Activated CD4-positive, alpha-beta T cell treated with anti-CD3 and anti-CD28 coated beads for 36 hours (primary cell): ENCODE measurements at regions not wholly inside any gene's neighbourhood (a gene's known extent, or its start where the extent isn't known, plus 50 kb on each side); places are given as distances from the start of the nearest gene placed in this dataset.

Experiments
- ATAC-seq: fragments of 200-7000 bp; cut with Tn5 transposase; one replicate; pipeline ENCODE4 v1.10.0; 2021; ENCODE audit warnings: mild to moderate bottlenecking, moderate library complexity
- CTCF ChIA-PET: fragments of 350-600 bp; sonication (Branson Sonifier 250); formaldehyde crosslinking; loops from one replicate; lab custom pipeline; 2021; ENCODE audit warnings: antibody characterized with exemption; lab: Charles Lee
- POLR2A ChIA-PET: fragments of 350-600 bp; sonication (Branson Sonifier 250); formaldehyde crosslinking; loops from one replicate; lab custom pipeline; 2021; ENCODE audit warnings: antibody characterized with exemption, inconsistent platforms; lab: Charles Lee
- DNase-seq: peaks from one replicate; pipeline ENCODE4 v3.0.0-alpha.2; 2020
- H3K27ac Mint-ChIP-seq: one replicate; pipeline ENCODE4 v1.8.0; 2021; ENCODE audit warnings: mixed read lengths
- H3K27me3 Mint-ChIP-seq: one replicate; pipeline ENCODE4 v1.8.0; 2021; ENCODE audit warnings: mixed read lengths
- H3K36me3 Mint-ChIP-seq: one replicate; pipeline ENCODE4 v1.8.0; 2021; ENCODE audit warnings: low read depth, mixed read lengths
- H3K4me1 Mint-ChIP-seq: one replicate; pipeline ENCODE4 v1.8.0; 2021; ENCODE audit warnings: mixed read lengths
- H3K4me3 Mint-ChIP-seq: one replicate; pipeline ENCODE4 v1.8.0; 2021; ENCODE audit warnings: mild to moderate bottlenecking, moderate library complexity, mixed read lengths
- H3K9me3 Mint-ChIP-seq: one replicate; pipeline ENCODE4 v1.8.0; 2021; ENCODE audit warnings: low read depth, mixed read lengths
- intact Hi-C, 2 experiments: fragments of 100-400 bp; cut with DNase I in 1 of 2; cut with micrococcal nuclease in 1 of 2; formaldehyde crosslinking; loops; one replicate each; pipeline versions ENCODE4 v1.14.2 to v1.15.1; 2022 to 2024; cut with DNase I, micrococcal nuclease

DNA sequence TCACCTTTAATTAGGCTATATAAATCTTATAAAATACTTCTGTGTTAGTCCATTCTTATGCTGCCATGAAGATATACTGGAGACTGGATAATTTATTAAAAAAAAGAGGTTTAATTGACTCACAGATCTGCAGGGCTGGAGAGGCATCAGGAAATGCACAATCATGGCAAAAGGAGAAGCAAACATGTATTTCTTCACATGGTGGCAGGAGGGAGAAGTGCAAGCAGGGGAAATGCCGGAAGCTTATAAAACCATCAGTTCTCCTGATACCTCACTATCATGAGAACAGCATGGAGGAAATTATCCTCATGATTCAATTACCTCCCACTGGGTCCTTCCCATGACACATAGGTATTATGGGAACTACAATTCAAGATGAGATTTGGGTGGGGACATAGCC is 504.4 kb downstream of the RIT2 start:
- Mint-ChIP-seq H3K27me3 (no peaks in the 10 kb centered on the region), H3K27ac (no peak overlapping the region), H3K9me3 (no peaks in the 10 kb centered on the region), H3K36me3 (no peaks in the 10 kb centered on the region), H3K4me1 (no peaks in the 10 kb centered on the region), H3K4me3 (no peak overlapping the region)
- CTCF ChIA-PET: no interaction called here
- POLR2A ChIA-PET: no interaction called here
- no peak for ATAC-seq
- intact Hi-C loops: no loop called here
- DNase-seq: no peak

- Mint-ChIP-seq H3K9me3 (peaks cover 2% of the 10 kb centered on the region), H3K27me3 (no peaks in the 10 kb centered on the region), H3K27ac (no peak overlapping the region), H3K36me3 (no peaks in the 10 kb centered on the region), H3K4me1 (no peaks in the 10 kb centered on the region), H3K4me3 (no peak overlapping the region)
- DNase-seq: no peak
- ChIA-PET POLR2A (no interaction called here), CTCF (interaction anchor here (0.6 kb wide), 1 partner anchor 45 kb away, joined by 3 read pairs; no protein-coding TSS in a partner anchor)
- intact Hi-C loops: no loop called here
- no peak for ATAC-seq
Observed at GRCh38 chr18:42614619-42615293, 500.7 kb downstream of the RIT2 start.

- peaks cover 2% of the 10 kb centered on the region for H3K9me3 Mint-ChIP-seq
- ChIA-PET CTCF (no interaction called here), POLR2A (no interaction called here)
- no peaks in the 10 kb centered on the region for H3K36me3 Mint-ChIP-seq
- no peak overlapping the region for H3K27ac Mint-ChIP-seq
- no peaks in the 10 kb centered on the region for H3K4me1 Mint-ChIP-seq
- intact Hi-C loops: no loop called here
- no peak overlapping the region for H3K4me3 Mint-ChIP-seq
- ATAC-seq (no peak), DNase-seq (no peak)
- H3K27me3 Mint-ChIP-seq: no peaks in the 10 kb centered on the region
Observed at GRCh38 chr18:42617221-42617620, 498.3 kb downstream of the RIT2 start.

DNA sequence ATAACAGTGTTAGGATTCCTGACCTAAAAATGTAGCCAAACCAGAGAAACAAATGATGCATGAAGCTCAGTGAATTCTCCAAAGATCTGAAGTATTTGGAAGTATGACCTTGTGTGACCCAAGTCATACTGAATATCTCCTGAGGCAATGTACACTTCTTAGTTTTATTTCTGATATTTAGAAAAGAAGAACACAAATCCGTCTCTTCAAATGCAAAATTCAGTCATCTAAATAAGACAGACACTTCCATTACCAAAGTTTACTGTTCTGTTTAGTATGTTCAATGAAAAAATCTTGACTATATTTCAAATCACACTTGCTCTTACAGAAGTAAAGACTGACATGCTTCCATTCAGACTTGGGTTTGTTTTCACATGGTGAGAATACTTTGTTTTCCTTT is 495.7 kb downstream of the RIT2 start:
- Mint-ChIP-seq H3K4me1 (no peaks in the 10 kb centered on the region), H3K27me3 (no peaks in the 10 kb centered on the region), H3K4me3 (no peak overlapping the region), H3K9me3 (peaks cover 2% of the 10 kb centered on the region), H3K27ac (no peak overlapping the region), H3K36me3 (no peaks in the 10 kb centered on the region)
- ATAC-seq (no peak), DNase-seq (no peak)
- intact Hi-C loops: no loop called here
- ChIA-PET CTCF (no interaction called here), POLR2A (no interaction called here)

GRCh38 chr18:42620657-42621056 is 494.8 kb downstream of the RIT2 start:
- POLR2A ChIA-PET: no interaction called here
- Mint-ChIP-seq H3K9me3 (peaks cover 2% of the 10 kb centered on the region), H3K4me3 (no peak overlapping the region), H3K36me3 (no peaks in the 10 kb centered on the region), H3K4me1 (no peaks in the 10 kb centered on the region), H3K27me3 (no peaks in the 10 kb centered on the region), H3K27ac (no peak overlapping the region)
- no peak for DNase-seq
- no peak for ATAC-seq
- intact Hi-C loops: no loop called here
- CTCF ChIA-PET: no interaction called here

DNA sequence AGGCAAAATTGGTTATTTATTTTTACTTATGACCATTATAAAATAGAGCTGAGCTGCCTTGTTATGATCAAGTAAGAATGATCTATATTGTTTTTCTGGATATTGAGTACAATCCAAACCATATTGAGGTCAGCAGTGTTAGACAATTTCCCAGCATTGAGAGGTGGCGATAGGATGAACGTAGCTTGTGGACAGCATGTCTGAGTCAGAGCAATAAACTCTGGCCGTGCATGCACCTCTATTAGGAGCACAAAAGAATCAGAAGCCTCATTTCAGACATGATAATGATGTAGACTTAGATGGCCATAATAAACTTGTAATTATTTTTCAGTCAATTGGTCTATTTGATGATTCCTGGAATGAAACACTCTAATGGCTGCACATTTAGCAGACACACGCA is 491.6 kb downstream of the RIT2 start:
- Mint-ChIP-seq H3K27me3 (no peaks in the 10 kb centered on the region), H3K4me1 (no peaks in the 10 kb centered on the region), H3K4me3 (no peak overlapping the region), H3K9me3 (no peaks in the 10 kb centered on the region), H3K27ac (no peak overlapping the region), H3K36me3 (no peaks in the 10 kb centered on the region)
- no peak for ATAC-seq
- no peak for DNase-seq
- ChIA-PET POLR2A (no interaction called here), CTCF (no interaction called here)
- intact Hi-C loops: no loop called here

DNA sequence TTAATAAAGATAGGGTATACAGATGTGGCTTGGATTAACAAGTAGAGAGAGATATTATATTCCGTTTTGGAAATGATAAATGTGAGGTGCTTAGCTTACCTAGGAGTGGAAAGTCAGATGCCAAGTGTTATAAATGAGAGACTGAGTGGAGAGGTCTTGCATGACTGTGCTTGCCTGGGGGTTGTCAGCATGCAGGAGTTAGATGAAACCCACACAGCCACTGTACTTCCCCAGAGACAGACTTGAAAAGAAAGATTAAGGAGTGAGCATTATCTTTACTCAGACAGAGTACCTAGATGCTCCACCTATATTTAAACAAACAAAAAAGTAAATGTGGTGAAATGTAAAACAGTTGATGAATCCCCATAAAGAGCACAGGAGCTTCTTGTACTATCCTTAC is 482.7 kb downstream of the RIT2 start:
- Mint-ChIP-seq H3K27ac (no peak overlapping the region), H3K4me3 (no peak overlapping the region), H3K36me3 (no peaks in the 10 kb centered on the region), H3K9me3 (peaks cover 2% of the 10 kb centered on the region), H3K27me3 (no peaks in the 10 kb centered on the region), H3K4me1 (no peaks in the 10 kb centered on the region)
- no peak for DNase-seq
- intact Hi-C loops: no loop called here
- ChIA-PET CTCF (no interaction called here), POLR2A (no interaction called here)
- ATAC-seq: no peak

- Mint-ChIP-seq H3K4me3 (no peak overlapping the region), H3K27me3 (no peaks in the 10 kb centered on the region), H3K36me3 (no peaks in the 10 kb centered on the region), H3K27ac (no peak overlapping the region), H3K4me1 (no peaks in the 10 kb centered on the region), H3K9me3 (no peaks in the 10 kb centered on the region)
- DNase-seq: no peak
- ChIA-PET POLR2A (no interaction called here), CTCF (no interaction called here)
- intact Hi-C loops: no loop called here
- ATAC-seq: no peak
Observed at GRCh38 chr18:42635378-42636048, 480.0 kb downstream of the RIT2 start.

DNA sequence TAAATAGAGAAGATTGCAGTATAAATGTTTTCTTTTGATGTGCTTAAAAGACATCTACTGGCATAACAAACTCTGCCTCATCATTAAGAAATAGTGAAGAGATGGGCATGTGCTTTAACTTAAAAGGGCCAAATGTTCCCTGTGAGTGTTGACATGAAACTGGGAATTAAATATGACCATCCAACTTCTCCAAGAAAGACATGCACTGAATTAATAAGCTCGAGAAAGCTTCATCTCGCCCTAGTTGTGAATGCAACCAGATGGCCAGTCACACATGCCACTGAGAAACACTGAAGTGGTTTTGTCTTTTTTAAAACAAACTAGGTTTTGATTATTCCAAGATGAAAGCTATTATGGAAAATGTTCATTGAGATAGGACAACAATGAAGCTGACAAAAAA is 479.2 kb downstream of the RIT2 start:
- Mint-ChIP-seq H3K4me1 (no peaks in the 10 kb centered on the region), H3K36me3 (no peaks in the 10 kb centered on the region), H3K27ac (no peak overlapping the region), H3K4me3 (no peak overlapping the region), H3K9me3 (peaks cover 1% of the 10 kb centered on the region), H3K27me3 (no peaks in the 10 kb centered on the region)
- ChIA-PET CTCF (no interaction called here), POLR2A (interaction anchor here (0.6 kb wide), 1 partner anchor 16 kb away, joined by 3 read pairs; no protein-coding TSS in a partner anchor)
- no peak for DNase-seq
- intact Hi-C loops: no loop called here
- no peak for ATAC-seq

DNA sequence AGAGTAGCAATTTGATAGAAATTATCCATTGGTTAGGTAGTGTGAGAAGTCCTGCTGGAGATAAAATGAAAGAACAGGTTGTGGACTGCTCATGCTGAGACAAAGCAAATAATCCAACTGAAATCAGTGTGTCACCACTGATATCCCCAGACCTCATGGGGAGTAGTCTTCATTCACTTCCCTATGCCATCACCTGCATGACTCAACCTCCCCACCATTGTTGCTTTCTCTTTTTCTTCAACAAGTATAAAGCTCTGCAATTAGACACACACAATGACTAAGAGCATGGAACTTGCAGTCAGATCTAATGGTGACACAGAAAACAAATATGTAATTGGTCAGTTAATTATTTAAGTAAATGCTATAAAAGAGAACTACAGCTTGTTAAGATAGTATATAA is 475.3 kb downstream of the RIT2 start:
- Mint-ChIP-seq H3K36me3 (no peaks in the 10 kb centered on the region), H3K4me1 (no peaks in the 10 kb centered on the region), H3K9me3 (peaks cover 1% of the 10 kb centered on the region), H3K27me3 (no peaks in the 10 kb centered on the region), H3K4me3 (no peak overlapping the region), H3K27ac (no peak overlapping the region)
- POLR2A ChIA-PET: no interaction called here
- DNase-seq (no peak), ATAC-seq (no peak)
- intact Hi-C loops: no loop called here
- CTCF ChIA-PET: no interaction called here

GRCh38 chr18:42641996-42642395 is 473.5 kb downstream of the RIT2 start:
- H3K36me3 Mint-ChIP-seq: no peaks in the 10 kb centered on the region
- POLR2A ChIA-PET: no interaction called here
- no peaks in the 10 kb centered on the region for H3K4me1 Mint-ChIP-seq
- no peaks in the 10 kb centered on the region for H3K27me3 Mint-ChIP-seq
- intact Hi-C loops: no loop called here
- CTCF ChIA-PET: no interaction called here
- no peak for ATAC-seq
- DNase-seq: no peak
- peaks cover 1% of the 10 kb centered on the region for H3K9me3 Mint-ChIP-seq
- no peak overlapping the region for H3K27ac Mint-ChIP-seq
- H3K4me3 Mint-ChIP-seq: no peak overlapping the region

GRCh38 chr18:42644729-42645131 is 470.8 kb downstream of the RIT2 start:
- Mint-ChIP-seq H3K4me3 (no peak overlapping the region), H3K36me3 (no peaks in the 10 kb centered on the region), H3K27me3 (no peaks in the 10 kb centered on the region), H3K9me3 (peaks cover 3% of the 10 kb centered on the region), H3K27ac (no peak overlapping the region), H3K4me1 (no peaks in the 10 kb centered on the region)
- DNase-seq: no peak
- intact Hi-C loops: no loop called here
- ChIA-PET POLR2A (no interaction called here), CTCF (no interaction called here)
- ATAC-seq: no peak
